Kidney epithelial cell (primary cell): ENCODE measurements at regions not wholly inside any gene's neighbourhood (a gene's known extent, or its start where the extent isn't known, plus 50 kb on each side); places are given as distances from the start of the nearest gene placed in this dataset.

ENCODE experiments used
- DNase-seq: peaks from one replicate; pipeline ENCODE4 v3.0.0-alpha.2; 2010; ENCODE audit warnings: low read depth
- H3K27me3 ChIP-seq: 2 replicates; pipeline ENCODE4 v1.6.0; 2011; ENCODE audit warnings: low read length; ENCODE audit not compliant: control insufficient read depth, insufficient read depth
- H3K36me3 ChIP-seq: 2 replicates; pipeline ENCODE4 v1.5.1; 2011; ENCODE audit warnings: low read length; ENCODE audit not compliant: control insufficient read depth, insufficient read depth
- H3K4me3 ChIP-seq: 2 replicates; pipeline ENCODE4 v1.5.1; 2011; ENCODE audit warnings: low read depth, mild to moderate bottlenecking, control low read depth, low read length
- CTCF ChIP-seq: IDR thresholded peaks from 2 replicates; pipeline ENCODE4 v1.5.1; 2011; ENCODE audit warnings: mild to moderate bottlenecking, moderate library complexity, low read length, control low read depth, inconsistent platforms; ENCODE audit not compliant: insufficient read depth, poor library complexity, severe bottlenecking

GRCh38 chr18:11249391-11249790, 100.0 kb upstream of the PIEZO2 start:
- TF ChIP-seq CTCF = no peak
- DNase-seq = no peak
- Histone ChIP-seq H3K4me3 (no peak overlapping the region), H3K27me3 (no peaks in the 10 kb centered on the region), H3K36me3 (no peaks in the 10 kb centered on the region)

- TF ChIP-seq CTCF = no peak
- Histone ChIP-seq H3K36me3 (no peaks in the 10 kb centered on the region), H3K4me3 (no peak overlapping the region), H3K27me3 (no peaks in the 10 kb centered on the region)
- DNase-seq = no peak
Measured at GRCh38 chr18:11247381-11247970, 98.1 kb upstream of the PIEZO2 start.

GRCh38 chr18:11246495-11247300, 97.3 kb upstream of the PIEZO2 start:
- Histone ChIP-seq H3K27me3 (no peaks in the 10 kb centered on the region), H3K36me3 (no peaks in the 10 kb centered on the region), H3K4me3 (no peak overlapping the region)
- no peak for TF ChIP-seq CTCF
- no peak for DNase-seq

GRCh38 chr18:11245879-11246278, 96.5 kb upstream of the PIEZO2 start:
- no peak overlapping the region for H3K4me3 ChIP-seq
- TF ChIP-seq CTCF = no peak
- DNase-seq = no peak
- H3K36me3 ChIP-seq = no peaks in the 10 kb centered on the region
- H3K27me3 ChIP-seq = no peaks in the 10 kb centered on the region

- no peak for TF ChIP-seq CTCF
- H3K36me3 ChIP-seq = no peaks in the 10 kb centered on the region
- no peak for DNase-seq
- H3K4me3 ChIP-seq = no peak overlapping the region
- no peaks in the 10 kb centered on the region for H3K27me3 ChIP-seq
Measured at GRCh38 chr18:11237484-11237883, 88.1 kb upstream of the PIEZO2 start.
